Astrocyte of the cerebellum (primary cell): ENCODE measurements at regions not wholly inside any gene's neighbourhood (a gene's known extent, or its start where the extent isn't known, plus 50 kb on each side); places are given as distances from the start of the nearest gene placed in this dataset.
"Not testable (repeated sequence)": the region's sequence is repeated elsewhere in the genome, so short reads cannot be mapped to it uniquely, and the experiment has no call there.

Experiments
- DNase-seq: peaks from one replicate; pipeline ENCODE4 v3.0.0-alpha.2; 2011; ENCODE audit warnings: low read depth
- H3K4me3 ChIP-seq: 2 replicates; pipeline ENCODE4 v1.5.1; 2011; ENCODE audit warnings: mild to moderate bottlenecking, low read depth, low read length, moderate library complexity
- in situ Hi-C: cut with HindIII; loops from 2 replicates; pipeline ENCODE4 v1.10.0; 2017; ENCODE audit warnings: low sequenced_read_pairs
- TF ChIP-seq, protein P1 (sequence below): IDR thresholded peaks from 2 replicates; pipeline ENCODE4 v1.5.1; 2012; ENCODE audit warnings: low read length, low read depth, moderate library complexity, mild to moderate bottlenecking; ENCODE audit errors: missing control alignments

DNA sequence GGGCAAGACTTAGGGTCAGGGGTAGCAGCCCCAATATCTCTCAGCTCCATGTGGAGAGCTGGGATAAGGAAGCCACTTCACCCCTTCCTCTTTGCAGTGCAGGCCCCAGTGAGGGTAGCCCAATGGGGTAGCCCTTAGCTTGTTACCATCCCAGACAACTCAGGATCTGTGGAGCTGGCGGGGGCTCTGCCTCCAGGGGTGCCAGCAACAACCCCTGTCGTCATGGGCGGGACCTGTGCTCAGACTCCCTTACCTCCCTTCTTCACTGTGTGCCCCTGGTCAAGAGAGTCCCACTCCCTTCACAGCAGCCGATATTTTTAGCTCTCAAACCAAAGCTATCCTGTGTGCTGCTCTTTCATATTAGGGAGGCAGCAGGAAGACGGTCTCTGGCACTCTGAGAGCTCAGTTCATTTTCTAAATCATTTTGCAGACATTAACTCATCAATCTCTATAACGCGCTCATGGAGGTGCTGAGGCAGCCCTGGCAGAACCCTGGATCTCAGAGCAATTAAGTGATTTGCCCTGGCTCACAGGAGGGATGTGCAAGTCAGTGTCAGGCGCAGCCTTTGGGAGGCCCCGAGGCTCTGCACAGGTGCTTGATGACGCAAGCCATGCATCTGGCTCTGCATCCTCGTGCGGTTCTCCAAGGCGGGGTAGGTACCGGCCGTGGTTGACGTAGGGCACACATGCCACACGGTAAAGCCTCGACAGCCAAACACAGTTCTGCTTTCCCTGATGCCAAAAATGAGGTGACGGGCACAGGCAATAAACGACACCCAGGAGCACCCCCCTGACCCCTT is 357.6 kb downstream of the SHANK2 start:
- H3K4me3 ChIP-seq: no peak overlapping the region
- DNase-seq: no peak
- TF ChIP-seq, protein P1, sequence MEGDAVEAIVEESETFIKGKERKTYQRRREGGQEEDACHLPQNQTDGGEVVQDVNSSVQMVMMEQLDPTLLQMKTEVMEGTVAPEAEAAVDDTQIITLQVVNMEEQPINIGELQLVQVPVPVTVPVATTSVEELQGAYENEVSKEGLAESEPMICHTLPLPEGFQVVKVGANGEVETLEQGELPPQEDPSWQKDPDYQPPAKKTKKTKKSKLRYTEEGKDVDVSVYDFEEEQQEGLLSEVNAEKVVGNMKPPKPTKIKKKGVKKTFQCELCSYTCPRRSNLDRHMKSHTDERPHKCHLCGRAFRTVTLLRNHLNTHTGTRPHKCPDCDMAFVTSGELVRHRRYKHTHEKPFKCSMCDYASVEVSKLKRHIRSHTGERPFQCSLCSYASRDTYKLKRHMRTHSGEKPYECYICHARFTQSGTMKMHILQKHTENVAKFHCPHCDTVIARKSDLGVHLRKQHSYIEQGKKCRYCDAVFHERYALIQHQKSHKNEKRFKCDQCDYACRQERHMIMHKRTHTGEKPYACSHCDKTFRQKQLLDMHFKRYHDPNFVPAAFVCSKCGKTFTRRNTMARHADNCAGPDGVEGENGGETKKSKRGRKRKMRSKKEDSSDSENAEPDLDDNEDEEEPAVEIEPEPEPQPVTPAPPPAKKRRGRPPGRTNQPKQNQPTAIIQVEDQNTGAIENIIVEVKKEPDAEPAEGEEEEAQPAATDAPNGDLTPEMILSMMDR: no peak
- in situ Hi-C loops: no loop called here

- in situ Hi-C loops: no loop called here
Observed at GRCh38 chr11:70895366-70895670, 357.1 kb downstream of the SHANK2 start.

DNA sequence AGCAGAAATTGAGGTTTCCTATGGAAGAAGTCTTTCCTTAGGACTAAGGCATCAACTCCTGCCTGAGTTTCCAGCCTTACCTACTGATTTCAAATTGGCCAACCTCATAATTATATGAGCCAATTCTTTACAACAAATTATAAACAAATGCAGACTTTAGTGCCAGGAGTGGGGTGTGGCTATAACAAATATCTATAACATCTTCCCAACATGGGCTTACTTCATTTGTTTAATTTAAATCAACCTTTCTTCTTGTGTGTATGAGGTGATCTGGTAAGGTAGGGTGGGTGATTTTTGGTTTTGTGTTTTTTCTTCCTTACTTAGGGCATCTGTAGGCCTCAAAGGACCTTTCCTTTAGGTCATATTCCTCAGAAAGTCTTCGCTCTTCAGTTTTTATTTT is 354.9 kb downstream of the SHANK2 start:
- no peak for DNase-seq
- in situ Hi-C loops: no loop called here
- no peak overlapping the region for H3K4me3 ChIP-seq
- TF ChIP-seq, protein P1: no peak

More at GRCh38 chr11:70895366-70895670, 357.1 kb downstream of the SHANK2 start:
- TF ChIP-seq, protein P1: no peak
- no peak overlapping the region for H3K4me3 ChIP-seq
- DNase-seq: no peak

DNA sequence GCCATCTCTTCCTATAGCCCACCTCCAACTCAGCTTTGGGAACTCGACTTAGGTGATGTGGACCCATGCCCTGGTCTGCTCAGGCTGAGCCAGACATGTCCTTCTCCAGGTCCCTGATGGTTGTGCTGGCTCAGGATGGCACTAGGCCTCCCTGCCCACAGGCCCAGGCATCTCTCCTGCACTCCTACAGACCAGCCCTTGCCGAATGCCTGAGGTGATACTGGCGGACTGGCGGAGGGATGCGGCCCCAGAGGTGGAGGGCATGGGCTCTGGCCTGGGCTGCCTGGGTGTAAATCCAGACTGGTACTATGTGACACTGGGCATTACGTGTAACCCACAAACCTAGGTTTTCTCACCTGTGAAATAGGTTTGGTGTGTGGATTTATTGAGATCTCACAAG is 352.8 kb downstream of the SHANK2 start:
- TF ChIP-seq, protein P1: no peak
- H3K4me3 ChIP-seq: no peak overlapping the region
- in situ Hi-C loops: no loop called here
- DNase-seq: no peak

GRCh38 chr11:70900540-70900939 is 351.8 kb downstream of the SHANK2 start:
- DNase-seq: no peak
- no peak overlapping the region for H3K4me3 ChIP-seq
- in situ Hi-C loops: no loop called here
- TF ChIP-seq, protein P1: no peak

DNA sequence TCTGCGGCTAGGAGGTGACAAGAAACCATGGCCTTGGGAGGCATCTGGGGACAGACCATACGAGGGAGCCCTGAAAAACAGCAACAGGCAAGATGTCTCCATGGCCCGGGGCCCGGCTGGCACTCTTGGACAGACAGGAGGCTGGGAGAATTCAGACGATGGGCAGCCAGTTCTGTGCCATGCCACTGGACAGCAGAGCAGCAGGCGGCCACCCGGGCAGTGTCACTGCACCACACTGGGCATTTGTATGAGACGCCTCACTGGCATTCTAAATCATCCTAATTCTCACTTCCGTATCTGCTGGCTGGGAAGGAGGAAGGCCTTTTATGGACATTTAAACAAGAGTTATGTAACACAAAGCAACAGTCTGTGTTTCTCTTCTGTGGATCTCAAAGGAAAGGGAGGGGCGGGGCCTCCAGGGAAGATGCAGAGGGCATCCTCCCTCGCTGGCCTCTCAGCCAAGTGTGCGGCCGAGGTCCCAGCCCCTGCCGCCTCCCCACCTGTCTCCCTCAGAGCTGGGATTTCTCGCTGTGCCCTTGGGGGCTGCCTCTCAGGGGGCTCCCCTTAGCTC is 350.3 kb downstream of the SHANK2 start:
- no peak for DNase-seq
- in situ Hi-C loops: no loop called here
- H3K4me3 ChIP-seq: no peak overlapping the region
- TF ChIP-seq, protein P1: no peak

GRCh38 chr11:70903229-70903628 is 349.1 kb downstream of the SHANK2 start:
- H3K4me3 ChIP-seq, DNase-seq, in situ Hi-C loops: not testable (repeated sequence)
